ENCODE measurements at regions not wholly inside any gene's neighbourhood (a gene's known extent, or its start where the extent isn't known, plus 50 kb on each side); places are given as distances from the start of the nearest gene placed in this dataset.

GRCh38 chr14:40727107-40727506 is 879.6 kb upstream of the LRFN5 start:
- no peaks in the 10 kb centered on the region for H3K36me3 ChIP-seq
- H3K9me3 ChIP-seq, result peaks cover 0 to 41% (median 11%) of the 10 kb centered on the region in 4 donors
- no peak overlapping the region for H3K4me3 ChIP-seq
- intact Hi-C loops (cut with DNase I; ENCODE audit: low total_unique reads), result no loop called here
- DNase-seq, result no peak
- no peak overlapping the region for H3K27ac ChIP-seq
- H3K27me3 ChIP-seq, result no peaks in the 10 kb centered on the region
- TF ChIP-seq POLR2AphosphoS5 (IDR thresholded peaks at IDR 0.05) (no peak), EP300 (IDR thresholded peaks at IDR 0.05) (no peak), CTCF (IDR thresholded peaks at IDR 0.05) (no peak), POLR2A (IDR thresholded peaks at IDR 0.05) (no peak)
- no peaks in the 10 kb centered on the region for H3K4me1 ChIP-seq
- 57 to 80% (median 74%) methylated on average over 2 of the region's 2 CpGs for WGBS, 5 donors

- intact Hi-C loops (cut with DNase I; ENCODE audit: low total_unique reads), result no loop called here
- Histone ChIP-seq H3K4me1 (no peaks in the 10 kb centered on the region), H3K27ac (no peak overlapping the region), H3K27me3 (no peaks in the 10 kb centered on the region), H3K9me3 (peaks cover 0 to 31% (median 26%) of the 10 kb centered on the region in 4 donors), H3K36me3 (no peaks in the 10 kb centered on the region), H3K4me3 (no peak overlapping the region)
- TF ChIP-seq CTCF (IDR thresholded peaks at IDR 0.05) (no peak), EP300 (IDR thresholded peaks at IDR 0.05) (no peak), POLR2A (IDR thresholded peaks at IDR 0.05) (no peak), POLR2AphosphoS5 (IDR thresholded peaks at IDR 0.05) (no peak)
- DNase-seq, result no peak
- 73 to 87% (median 81%) methylated on average over 5 of the region's 5 CpGs for WGBS, 5 donors
Observed at GRCh38 chr14:40713387-40713786, 893.3 kb upstream of the LRFN5 start.

- H3K27me3 ChIP-seq, result no peaks in the 10 kb centered on the region
- no peak overlapping the region for H3K27ac ChIP-seq
- H3K36me3 ChIP-seq, result no peaks in the 10 kb centered on the region
- H3K9me3 ChIP-seq, result peaks cover 0 to 11% (median 4%) of the 10 kb centered on the region in 4 donors
- no peak overlapping the region for H3K4me3 ChIP-seq
- intact Hi-C loops (cut with DNase I; ENCODE audit: low total_unique reads), result no loop called here
- H3K4me1 ChIP-seq, result no peaks in the 10 kb centered on the region
- no peak for DNase-seq
- 62 to 80% (median 74%) methylated on average over 1 of the region's 1 CpG for WGBS, 5 donors
- TF ChIP-seq EP300 (IDR thresholded peaks at IDR 0.05) (no peak), CTCF (IDR thresholded peaks at IDR 0.05) (no peak), POLR2AphosphoS5 (IDR thresholded peaks at IDR 0.05) (no peak), POLR2A (IDR thresholded peaks at IDR 0.05) (no peak)
Observed at GRCh38 chr14:40697231-40697630, 909.4 kb upstream of the LRFN5 start.

- 74 to 88% (median 85%) methylated on average over 3 of the region's 3 CpGs for WGBS, 5 donors
- Histone ChIP-seq H3K4me1 (no peaks in the 10 kb centered on the region), H3K4me3 (no peak overlapping the region), H3K27ac (no peak overlapping the region), H3K36me3 (no peaks in the 10 kb centered on the region), H3K27me3 (no peaks in the 10 kb centered on the region), H3K9me3 (peaks cover 0 to 11% (median 4%) of the 10 kb centered on the region in 4 donors)
- intact Hi-C loops (cut with DNase I; ENCODE audit: low total_unique reads), result no loop called here
- TF ChIP-seq EP300 (IDR thresholded peaks at IDR 0.05), result no peak
- no peak for DNase-seq
Observed at GRCh38 chr14:40694023-40694422, 912.7 kb upstream of the LRFN5 start.

- Histone ChIP-seq H3K4me3 (no peak overlapping the region), H3K36me3 (no peaks in the 10 kb centered on the region), H3K4me1 (no peaks in the 10 kb centered on the region), H3K27ac (no peak overlapping the region), H3K9me3 (peaks cover 0 to 11% (median 4%) of the 10 kb centered on the region in 4 donors), H3K27me3 (no peaks in the 10 kb centered on the region)
- TF ChIP-seq CTCF (IDR thresholded peaks at IDR 0.05) (no peak), EP300 (IDR thresholded peaks at IDR 0.05) (no peak), POLR2AphosphoS5 (IDR thresholded peaks at IDR 0.05) (no peak), POLR2A (IDR thresholded peaks at IDR 0.05) (no peak)
- DNase-seq, result no peak
- WGBS, 5 donors, result 84 to 94% (median 90%) methylated on average over 2 of the region's 2 CpGs
- intact Hi-C loops (cut with DNase I; ENCODE audit: low total_unique reads), result no loop called here
Observed at GRCh38 chr14:40691066-40691465, 915.6 kb upstream of the LRFN5 start.

Data from stomach (tissue), 8 donors.